HCT116 (cell line): ENCODE measurements at regions not wholly inside any gene's neighbourhood (a gene's known extent, or its start where the extent isn't known, plus 50 kb on each side); places are given as distances from the start of the nearest gene placed in this dataset.

Experiments
- ATAC-seq: fragments of 200-7000 bp; cut with Tn5 transposase; 2 replicates; pipeline ENCODE4 v1.9.1; 2020; ENCODE audit warnings: mild to moderate bottlenecking, moderate library complexity
- BruUV-seq: library from RNA; stranded (reverse); fragments of 400-500 nt; replicated peaks from 2 replicates; lab custom pipeline; 2021; lab: Mats Ljungman, UMichigan
- CTCF ChIA-PET: fragments of 300-600 bp; sonication (Branson Sonifier 250); formaldehyde crosslinking; loops from one replicate; lab custom pipeline; 2021; ENCODE audit warnings: antibody characterized with exemption; lab: Charles Lee
- POLR2A ChIA-PET: fragments of 300-600, 350-600 bp; sonication (Branson Sonifier 250); formaldehyde crosslinking; loops from one replicate; lab custom pipeline; 2021; ENCODE audit warnings: antibody characterized with exemption; lab: Charles Lee
- RAD21 ChIA-PET, 2 experiments: fragments of 300-600 bp; sonication (Branson Sonifier 250); formaldehyde crosslinking; loops; one replicate each; lab custom pipeline; 2023; ENCODE audit warnings: low total read pairs in 2 of 2; ENCODE audit not compliant: uncharacterized antibody in 2 of 2, unreplicated experiment in 2 of 2, low non-redundant PET in 1 of 2; lab: Charles Lee
- DNase-seq: peaks from one replicate; pipeline ENCODE4 v3.0.0-alpha.2; 2010; ENCODE audit warnings: low read depth, low spot score
- H2AFZ ChIP-seq: fragments of 200-600 bp; shearing (Covaris generic), sonication (generic); 2 replicates; pipeline ENCODE4 v1.6.1; 2017; ENCODE audit warnings: low read depth, mixed run types, mixed read lengths, antibody characterized with exemption, low read length; ENCODE audit not compliant: poor library complexity, severe bottlenecking
- H3K27ac ChIP-seq: 2 replicates; pipeline ENCODE4 v1.5.1; 2012; ENCODE audit warnings: low read depth, low read length
- H3K27me3 ChIP-seq: fragments of 200-600 bp; sonication (generic); 2 replicates; pipeline ENCODE4 v1.6.1; 2016; ENCODE audit warnings: mixed run types, low read length, mixed read lengths; ENCODE audit not compliant: insufficient read depth
- H3K36me3 ChIP-seq, 2 experiments: fragments of 200-500 bp in 1 of 2; fragments of 200-600 bp in 1 of 2; sonication (Bioruptor generic) in 1 of 2; sonication (generic) in 1 of 2; 2 replicates each; pipeline versions ENCODE4 v1.5.1 to v1.6.1; 2014 to 2016; ENCODE audit warnings: low read length in 2 of 2, inconsistent platforms in 1 of 2, mixed read lengths in 1 of 2, mixed run types in 1 of 2; ENCODE audit not compliant: insufficient read depth in 2 of 2, control insufficient read depth in 1 of 2
- H3K4me1 ChIP-seq, 2 experiments: fragments of 200-600 bp in 1 of 2; sonication (generic) in 1 of 2; 2 replicates each; pipeline versions ENCODE4 v1.5.1 to v1.6.1; 2012 to 2017; ENCODE audit warnings: low read length in 2 of 2, inconsistent platforms in 1 of 2, mild to moderate bottlenecking in 1 of 2, mixed read lengths in 1 of 2, mixed run types in 1 of 2, moderate library complexity in 1 of 2; ENCODE audit not compliant: insufficient read depth in 2 of 2, control insufficient read depth in 1 of 2
- H3K4me2 ChIP-seq: fragments of 200-600 bp; sonication (generic); 2 replicates; pipeline ENCODE4 v1.6.1; 2017; ENCODE audit warnings: mixed run types, low read length, mixed read lengths
- H3K4me3 ChIP-seq, 2 experiments: fragments of 200-600 bp in 1 of 2; sonication (generic) in 1 of 2; replicated peaks in 1 of 2; 2 replicates each; pipeline ENCODE4 v1.5.1; 2011 to 2016; ENCODE audit warnings: low read length in 2 of 2, control low read depth in 1 of 2, low read depth in 1 of 2, mild to moderate bottlenecking in 1 of 2, mixed read lengths in 1 of 2, mixed run types in 1 of 2
- H3K79me2 ChIP-seq: fragments of 200-600 bp; sonication (generic); 2 replicates; pipeline ENCODE4 v1.6.1; 2017; ENCODE audit warnings: mild to moderate bottlenecking, mixed run types, low read length, moderate library complexity, mixed read lengths; ENCODE audit not compliant: insufficient read depth
- H3K9ac ChIP-seq: fragments of 200-600 bp; sonication (generic); 2 replicates; pipeline ENCODE4 v1.6.1; 2016; ENCODE audit warnings: low read length, mixed read lengths
- H3K9me2 ChIP-seq: fragments of 200-600 bp; sonication (generic), shearing (Covaris generic); 2 replicates; pipeline ENCODE4 v1.6.1; 2017; ENCODE audit warnings: mixed run types, mild to moderate bottlenecking, moderate library complexity; ENCODE audit not compliant: insufficient read depth
- H3K9me3 ChIP-seq, 2 experiments: fragments of 200-500 bp in 1 of 2; fragments of 200-600 bp in 1 of 2; sonication (Bioruptor generic) in 1 of 2; sonication (generic) in 1 of 2; 2 replicates each; pipeline ENCODE4 v1.6.1; 2014 to 2017; ENCODE audit warnings: low read length in 2 of 2, mixed read lengths in 2 of 2, inconsistent platforms in 1 of 2, low read depth in 1 of 2, mild to moderate bottlenecking in 1 of 2, mixed run types in 1 of 2, moderate library complexity in 1 of 2; ENCODE audit not compliant: control insufficient read depth in 1 of 2, insufficient read depth in 1 of 2
- H4K20me1 ChIP-seq: fragments of 200-600 bp; sonication (generic), shearing (Covaris generic); 2 replicates; pipeline ENCODE4 v1.6.1; 2017; ENCODE audit warnings: mixed run types, mild to moderate bottlenecking, moderate library complexity; ENCODE audit not compliant: insufficient read depth
- CEBPB ChIP-seq: IDR thresholded peaks from 2 replicates; pipeline ENCODE4 v1.6.1; 2012; ENCODE audit warnings: low read depth
- CTCF ChIP-seq, 3 experiments: fragments of 200-600 bp in 1 of 3; sonication (generic) in 1 of 3; IDR thresholded peaks in 2 of 3; conservative IDR thresholded peaks in 1 of 3; 2 replicates each; pipeline ENCODE4 v1.5.1; 2012 to 2017; ENCODE audit warnings: low read depth in 2 of 3, low read length in 2 of 3, antibody characterized with exemption in 1 of 3, borderline replicate concordance in 1 of 3, control low read depth in 1 of 3, mild to moderate bottlenecking in 1 of 3, mixed read lengths in 1 of 3, mixed run types in 1 of 3, moderate library complexity in 1 of 3; ENCODE audit not compliant: insufficient read depth in 1 of 3
- EGR1 ChIP-seq: IDR thresholded peaks from 2 replicates; pipeline ENCODE4 v1.6.1; 2012; ENCODE audit warnings: low read depth
- FOSL1 ChIP-seq: IDR thresholded peaks from 2 replicates; pipeline ENCODE4 v1.6.1; 2012; ENCODE audit warnings: low read depth
- POLR2A ChIP-seq: IDR thresholded peaks from 2 replicates; pipeline ENCODE4 v1.7.0; 2011; ENCODE audit warnings: borderline replicate concordance; ENCODE audit not compliant: insufficient read depth, insufficient read length; ENCODE audit errors: extremely low read depth
- RAD21 ChIP-seq: IDR thresholded peaks from 2 replicates; pipeline ENCODE4 v1.6.1; 2012; ENCODE audit warnings: low read depth, mild to moderate bottlenecking
- SIN3A ChIP-seq: IDR thresholded peaks from 2 replicates; pipeline ENCODE4 v1.6.1; 2012; ENCODE audit warnings: low read depth
- SP1 ChIP-seq: IDR thresholded peaks from 2 replicates; pipeline ENCODE4 v1.6.1; 2012; ENCODE audit warnings: low read depth
- SRF ChIP-seq: IDR thresholded peaks from 2 replicates; pipeline ENCODE4 v1.6.1; 2012; ENCODE audit warnings: low read depth
- TCF7L2 ChIP-seq: IDR thresholded peaks from 2 replicates; pipeline ENCODE4 v1.7.0; 2011; ENCODE audit warnings: borderline replicate concordance, inconsistent platforms; ENCODE audit not compliant: insufficient read depth, insufficient read length; ENCODE audit errors: extremely low read depth
- ZBTB33 ChIP-seq: IDR thresholded peaks from 2 replicates; pipeline ENCODE4 v1.6.1; 2011; ENCODE audit warnings: mild to moderate bottlenecking, low read length, moderate library complexity; ENCODE audit not compliant: insufficient replicate concordance; ENCODE audit errors: extremely low read depth
- ZFX ChIP-seq: fragments of 450-650 bp; IDR thresholded peaks from 2 replicates; pipeline ENCODE4 v1.6.1; 2017
- intact Hi-C: fragments of 100-400 bp; cut with micrococcal nuclease; formaldehyde crosslinking; loops from 2 replicates; pipeline ENCODE4 v1.10.0; 2022

GRCh38 chr1:81431624-81432000, 369.1 kb upstream of the ADGRL2 start:
- intact Hi-C loops = no loop called here
- DNase-seq = no peak
- ATAC-seq = no peak
- Histone ChIP-seq H3K9me3 (no peaks in the 10 kb centered on the region), H3K27ac (no peak overlapping the region), H3K4me2 (no peak overlapping the region), H4K20me1 (no peaks in the 10 kb centered on the region), H3K79me2 (no peaks in the 10 kb centered on the region), H2AFZ (no peak overlapping the region), H3K4me3 (no peak overlapping the region), H3K27me3 (no peaks in the 10 kb centered on the region), H3K36me3 (no peaks in the 10 kb centered on the region), H3K9ac (no peak overlapping the region), H3K9me2 (no peaks in the 10 kb centered on the region), H3K4me1 (no peaks in the 10 kb centered on the region)
- BruUV-seq = no TSS peak
- RAD21 ChIA-PET = no interaction called here
- POLR2A ChIA-PET = no interaction called here
- TF ChIP-seq POLR2A (no peak), ZFX (no peak), TCF7L2 (no peak), SP1 (no peak), RAD21 (no peak), CEBPB (no peak), SRF (no peak), CTCF (IDR thresholded peaks at IDR 0.05 in 2 of 3, conservative IDR thresholded peaks at IDR 0.05 in 1 of 3; ENCODE audit: borderline replicate concordance in 1 of 3, insufficient read depth in 1 of 3, low read depth in 2 of 3, low read length in 2 of 3) (no peak), SIN3A (no peak)
- CTCF ChIA-PET = no interaction called here

GRCh38 chr1:81430955-81431623, 369.6 kb upstream of the ADGRL2 start:
- Histone ChIP-seq H3K9me2 (no peaks in the 10 kb centered on the region), H3K4me1 (no peaks in the 10 kb centered on the region), H3K4me2 (no peak overlapping the region), H3K9me3 (no peaks in the 10 kb centered on the region), H3K9ac (no peak overlapping the region), H3K79me2 (no peaks in the 10 kb centered on the region), H3K27me3 (no peaks in the 10 kb centered on the region), H2AFZ (no peak overlapping the region), H4K20me1 (no peaks in the 10 kb centered on the region), H3K36me3 (no peaks in the 10 kb centered on the region), H3K4me3 (no peak overlapping the region), H3K27ac (no peak overlapping the region)
- intact Hi-C loops = no loop called here
- DNase-seq = no peak
- no peak for ATAC-seq
- ChIA-PET RAD21 (no interaction called here), POLR2A (no interaction called here), CTCF (no interaction called here)
- no TSS peak for BruUV-seq
- TF ChIP-seq EGR1 = no peak
- TF ChIP-seq CTCF (IDR thresholded peaks at IDR 0.05 in 2 of 3, conservative IDR thresholded peaks at IDR 0.05 in 1 of 3; ENCODE audit: borderline replicate concordance in 1 of 3, insufficient read depth in 1 of 3, low read depth in 2 of 3, low read length in 2 of 3) = no peak
- TF ChIP-seq ZBTB33 = no peak
- TF ChIP-seq FOSL1 = no peak
- no peak for TF ChIP-seq CEBPB
- no peak for TF ChIP-seq SRF
